IMR-90 (cell line): ENCODE measurements at regions not wholly inside any gene's neighbourhood (a gene's known extent, or its start where the extent isn't known, plus 50 kb on each side); places are given as distances from the start of the nearest gene placed in this dataset.
A peak's percentile ranks its signal among the peaks of the same experiment; 100 is the strongest.

Experiments used
- ATAC-seq: fragments of 200-7000 bp; cut with Tn5 transposase; 2 replicates; pipeline ENCODE4 v1.9.1; 2020; ENCODE audit warnings: low read depth, mild to moderate bottlenecking, moderate library complexity
- BruUV-seq: library from RNA; stranded (reverse); fragments of 400-500 nt; replicated peaks from 2 replicates; lab custom pipeline; 2021; lab: Mats Ljungman, UMichigan
- CTCF ChIA-PET: fragments of 300-600 bp; formaldehyde crosslinking; extraction: SDS; loops from one replicate; lab custom pipeline; 2021; ENCODE audit warnings: antibody characterized with exemption; lab: Yijun Ruan, JAX
- POLR2A ChIA-PET: fragments of 300-600 bp; sonication (Branson Sonifier 250); formaldehyde crosslinking; loops from one replicate; lab custom pipeline; 2022; ENCODE audit warnings: antibody characterized with exemption; ENCODE audit not compliant: unreplicated experiment; lab: Charles Lee
- DNase-seq: peaks from one replicate; pipeline ENCODE4 v3.0.0; 2013
- H2AFZ ChIP-seq: replicated peaks from 2 replicates; pipeline ENCODE3; 2013; ENCODE audit warnings: low read length, mild to moderate bottlenecking; ENCODE audit not compliant: poor library complexity
- H2AK5ac ChIP-seq: 2 replicates; pipeline ENCODE4 v1.6.1; 2013; ENCODE audit warnings: low read depth, low read length, inconsistent platforms
- H2AK9ac ChIP-seq: replicated peaks from 2 replicates; pipeline ENCODE3; 2013; ENCODE audit warnings: mild to moderate bottlenecking, low read depth, low read length, moderate library complexity; ENCODE audit not compliant: poor library complexity
- H2BK120ac ChIP-seq: 2 replicates; pipeline ENCODE4 v1.6.1; 2013; ENCODE audit warnings: low read depth, low read length, inconsistent platforms
- H2BK15ac ChIP-seq: 3 replicates; pipeline ENCODE4 v1.6.1; 2013; ENCODE audit warnings: low read depth, low read length, inconsistent platforms
- H2BK20ac ChIP-seq: 2 replicates; pipeline ENCODE4 v1.6.1; 2013; ENCODE audit warnings: low read depth, mild to moderate bottlenecking, inconsistent platforms, low read length, moderate library complexity
- H2BK5ac ChIP-seq: 2 replicates; pipeline ENCODE4 v1.6.1; 2013; ENCODE audit warnings: mild to moderate bottlenecking, low read depth, low read length, inconsistent platforms; ENCODE audit not compliant: poor library complexity, severe bottlenecking
- H3K14ac ChIP-seq: replicated peaks from 2 replicates; pipeline ENCODE4 v1.6.1; 2013; ENCODE audit warnings: low read depth, low read length, inconsistent platforms
- H3K18ac ChIP-seq: 2 replicates; pipeline ENCODE4 v1.6.1; 2013; ENCODE audit warnings: low read depth, low read length, control low read depth
- H3K23ac ChIP-seq: 2 replicates; pipeline ENCODE4 v1.6.1; 2013; ENCODE audit warnings: low read depth, low read length, inconsistent platforms
- H3K27ac ChIP-seq: 2 replicates; pipeline ENCODE4 v1.5.1; 2013; ENCODE audit warnings: mild to moderate bottlenecking, control low read depth, low read length; ENCODE audit not compliant: insufficient read depth
- H3K27me3 ChIP-seq: 2 replicates; pipeline ENCODE4 v1.6.1; 2013; ENCODE audit warnings: low read length; ENCODE audit not compliant: control insufficient read depth, insufficient read depth
- H3K36me3 ChIP-seq: 2 replicates; pipeline ENCODE4 v1.6.1; 2013; ENCODE audit warnings: low read length, mixed read lengths; ENCODE audit not compliant: control insufficient read depth, insufficient read depth
- H3K4ac ChIP-seq: 2 replicates; pipeline ENCODE4 v1.6.1; 2013; ENCODE audit warnings: low read depth, low read length, inconsistent platforms
- H3K4me1 ChIP-seq: 2 replicates; pipeline ENCODE4 v1.6.1; 2013; ENCODE audit warnings: low read length, mixed read lengths; ENCODE audit not compliant: control insufficient read depth, insufficient read depth
- H3K4me2 ChIP-seq: 2 replicates; pipeline ENCODE4 v1.6.1; 2013; ENCODE audit warnings: low read depth, mild to moderate bottlenecking, control low read depth, low read length, moderate library complexity
- H3K4me3 ChIP-seq: 2 replicates; pipeline ENCODE4 v1.5.1; 2013; ENCODE audit warnings: low read depth, mild to moderate bottlenecking, control low read depth, low read length, moderate library complexity; ENCODE audit not compliant: insufficient read depth
- H3K56ac ChIP-seq: 2 replicates; pipeline ENCODE4 v1.6.1; 2013; ENCODE audit warnings: low read length, inconsistent platforms; ENCODE audit not compliant: insufficient read depth; ENCODE audit errors: extremely low read depth
- H3K79me1 ChIP-seq, 2 experiments: 2 replicates each; pipeline ENCODE4 v1.6.1; 2013; ENCODE audit warnings: low read length in 2 of 2, inconsistent platforms in 1 of 2, low read depth in 1 of 2
- H3K9ac ChIP-seq: 2 replicates; pipeline ENCODE4 v1.6.1; 2013; ENCODE audit warnings: low read depth, low read length, control low read depth
- H3K9me1 ChIP-seq: 2 replicates; pipeline ENCODE4 v1.6.1; 2013; ENCODE audit warnings: low read length, inconsistent platforms; ENCODE audit not compliant: insufficient read depth
- H3K9me3 ChIP-seq: 2 replicates; pipeline ENCODE4 v1.6.1; 2013; ENCODE audit warnings: low read length; ENCODE audit not compliant: control insufficient read depth, insufficient read depth
- H4K20me1 ChIP-seq: 2 replicates; pipeline ENCODE4 v1.6.1; 2013; ENCODE audit warnings: low read length, inconsistent platforms; ENCODE audit not compliant: insufficient read depth
- H4K5ac ChIP-seq: 2 replicates; pipeline ENCODE4 v1.6.1; 2013; ENCODE audit warnings: mild to moderate bottlenecking, low read depth, low read length, control low read depth
- H4K8ac ChIP-seq, 2 experiments: 2 replicates each; pipeline ENCODE4 v1.6.1; 2013; ENCODE audit warnings: low read depth in 2 of 2, low read length in 2 of 2, control low read depth in 1 of 2, inconsistent platforms in 1 of 2
- H4K91ac ChIP-seq: 2 replicates; pipeline ENCODE4 v1.6.1; 2013; ENCODE audit warnings: low read depth, low read length, inconsistent platforms; ENCODE audit not compliant: insufficient read depth
- BHLHE40 ChIP-seq: fragments of 150-350 bp; IDR thresholded peaks from 2 replicates; pipeline ENCODE4 v1.6.1; 2016; ENCODE audit warnings: mild to moderate bottlenecking, low read depth, low read length
- CHD1 ChIP-seq: IDR thresholded peaks from 2 replicates; pipeline ENCODE4 v1.6.1; 2012; ENCODE audit warnings: low read depth, low read length, improper control_type of control experiment
- MXI1 ChIP-seq: IDR thresholded peaks from 2 replicates; pipeline ENCODE4 v1.6.1; 2012; ENCODE audit warnings: low read depth, mild to moderate bottlenecking, low read length, moderate library complexity, borderline replicate concordance
- POLR2A ChIP-seq: IDR thresholded peaks from 2 replicates; pipeline ENCODE4 v1.6.1; 2012; ENCODE audit warnings: mild to moderate bottlenecking, low read depth, low read length
- RFX5 ChIP-seq: IDR thresholded peaks from 2 replicates; pipeline ENCODE4 v1.8.0; 2012; ENCODE audit warnings: low read depth, mild to moderate bottlenecking, low read length, moderate library complexity
- WGBS, 2 experiments: methylation state at CpG; one replicate each; pipeline versions ENCODE4 v1.1.5 to v1.1.7; 2013; ENCODE audit warnings: missing lambda C conversion rate in 2 of 2; ENCODE audit not compliant: insufficient read length in 1 of 2; ENCODE audit errors: extremely low coverage in 2 of 2; 5-methylcytosine and 5-hydroxymethylcytosine counted together
- dilution Hi-C: fragments of 300-500 bp; cut with HindIII; formaldehyde crosslinking; loops from one replicate; pipeline ENCODE4 v1.14.3; 2018; ENCODE audit warnings: low sequenced_read_pairs; ENCODE audit not compliant: unreplicated experiment
- in situ Hi-C: fragments of 300-500 bp; cut with MboI; formaldehyde crosslinking; loops from 3 replicates; pipeline ENCODE4 v1.14.3; 2019; ENCODE audit warnings: low sequenced_read_pairs, inconsistent platforms, mixed read lengths
- intact Hi-C: fragments of 100-400 bp; cut with micrococcal nuclease; formaldehyde crosslinking; loops from 2 replicates; pipeline ENCODE4 v1.10.0; 2022
- TF ChIP-seq, protein P1 (sequence below): conservative IDR thresholded peaks from 2 replicates; pipeline ENCODE4 v1.5.1; 2012; ENCODE audit warnings: mild to moderate bottlenecking, low read depth, low read length, improper control_type of control experiment
- TF ChIP-seq, protein P2 (sequence below): fragments of 150-350 bp; IDR thresholded peaks from 2 replicates; pipeline ENCODE4 v1.6.1; 2017; ENCODE audit warnings: mild to moderate bottlenecking, antibody characterized with exemption, low read length, low read depth

DNA sequence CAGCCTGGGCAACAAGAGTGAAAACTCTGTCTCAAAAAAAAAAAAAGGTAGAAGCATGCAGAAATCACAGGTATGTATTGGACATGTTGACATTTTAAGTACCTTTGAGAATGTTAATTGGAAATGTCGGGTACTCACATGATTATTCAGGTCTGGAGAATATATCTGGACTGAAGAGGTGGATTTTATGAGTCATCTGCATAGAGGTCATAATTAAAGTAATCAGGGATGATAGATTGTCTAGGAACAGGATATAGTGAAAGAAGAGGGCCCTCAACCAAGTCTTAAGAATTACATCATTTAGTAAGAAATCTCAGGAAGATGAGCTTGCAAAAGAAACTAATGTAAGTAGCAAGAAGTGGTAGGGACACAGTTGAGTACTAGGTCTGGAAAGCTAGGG lies 212.5 kb downstream of the UTRN start:
- CTCF ChIA-PET = no interaction called here
- ATAC-seq = no peak
- no peak overlapping the region for H2AFZ ChIP-seq

More for the DNA sequence above, 212.5 kb downstream of the UTRN start:
- Histone ChIP-seq H4K8ac (no peak overlapping the region), H3K4me2 (no peak overlapping the region), H2AK9ac (no peak overlapping the region), H4K20me1 (no peaks in the 10 kb centered on the region), H4K91ac (no peak overlapping the region), H3K36me3 (peaks cover 12% of the 10 kb centered on the region; the same call in 1 of the 2 replicates), H3K56ac (no peak overlapping the region), H2BK5ac (no peak overlapping the region), H3K4me1 (no peaks in the 10 kb centered on the region), H3K9ac (no peak overlapping the region), H3K23ac (no peak overlapping the region), H2BK15ac (no peak overlapping the region), H3K27me3 (no peaks in the 10 kb centered on the region), H3K18ac (no peak overlapping the region), H3K4me3 (no peak overlapping the region), H3K79me1 (peaks cover 6 to 8% of the 10 kb centered on the region in 2 experiments; a peak in 2 of 4 replicates), H3K4ac (no peak overlapping the region), H2BK20ac (no peak overlapping the region), H3K27ac (no peak overlapping the region), H2AK5ac (no peak overlapping the region), H2BK120ac (no peak overlapping the region), H4K5ac (no peak overlapping the region), H3K9me3 (no peaks in the 10 kb centered on the region), H3K14ac (no peak overlapping the region), H3K9me1 (peaks cover 3% of the 10 kb centered on the region; the same call in 1 of the 2 replicates)
- no TSS peak for BruUV-seq
- intact Hi-C loops = no loop called here
- POLR2A ChIA-PET = no interaction called here
- TF ChIP-seq, protein P1, sequence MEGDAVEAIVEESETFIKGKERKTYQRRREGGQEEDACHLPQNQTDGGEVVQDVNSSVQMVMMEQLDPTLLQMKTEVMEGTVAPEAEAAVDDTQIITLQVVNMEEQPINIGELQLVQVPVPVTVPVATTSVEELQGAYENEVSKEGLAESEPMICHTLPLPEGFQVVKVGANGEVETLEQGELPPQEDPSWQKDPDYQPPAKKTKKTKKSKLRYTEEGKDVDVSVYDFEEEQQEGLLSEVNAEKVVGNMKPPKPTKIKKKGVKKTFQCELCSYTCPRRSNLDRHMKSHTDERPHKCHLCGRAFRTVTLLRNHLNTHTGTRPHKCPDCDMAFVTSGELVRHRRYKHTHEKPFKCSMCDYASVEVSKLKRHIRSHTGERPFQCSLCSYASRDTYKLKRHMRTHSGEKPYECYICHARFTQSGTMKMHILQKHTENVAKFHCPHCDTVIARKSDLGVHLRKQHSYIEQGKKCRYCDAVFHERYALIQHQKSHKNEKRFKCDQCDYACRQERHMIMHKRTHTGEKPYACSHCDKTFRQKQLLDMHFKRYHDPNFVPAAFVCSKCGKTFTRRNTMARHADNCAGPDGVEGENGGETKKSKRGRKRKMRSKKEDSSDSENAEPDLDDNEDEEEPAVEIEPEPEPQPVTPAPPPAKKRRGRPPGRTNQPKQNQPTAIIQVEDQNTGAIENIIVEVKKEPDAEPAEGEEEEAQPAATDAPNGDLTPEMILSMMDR = no peak
- TF ChIP-seq RFX5 (no peak), CHD1 (no peak), BHLHE40 (no peak), MXI1 (no peak), POLR2A (no peak)
- TF ChIP-seq, protein P2, sequence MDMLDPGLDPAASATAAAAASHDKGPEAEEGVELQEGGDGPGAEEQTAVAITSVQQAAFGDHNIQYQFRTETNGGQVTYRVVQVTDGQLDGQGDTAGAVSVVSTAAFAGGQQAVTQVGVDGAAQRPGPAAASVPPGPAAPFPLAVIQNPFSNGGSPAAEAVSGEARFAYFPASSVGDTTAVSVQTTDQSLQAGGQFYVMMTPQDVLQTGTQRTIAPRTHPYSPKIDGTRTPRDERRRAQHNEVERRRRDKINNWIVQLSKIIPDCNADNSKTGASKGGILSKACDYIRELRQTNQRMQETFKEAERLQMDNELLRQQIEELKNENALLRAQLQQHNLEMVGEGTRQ = no peak
- peak; percentile 14 for DNase-seq
- dilution Hi-C loops = no loop called here
- no CpG with 5 or more reads among the region's 1 CpG for WGBS, 2 experiments
- in situ Hi-C loops = no loop called here
